ENCODE measurements at regions not wholly inside any gene's neighbourhood (a gene's known extent, or its start where the extent isn't known, plus 50 kb on each side); places are given as distances from the start of the nearest gene placed in this dataset.

DNA sequence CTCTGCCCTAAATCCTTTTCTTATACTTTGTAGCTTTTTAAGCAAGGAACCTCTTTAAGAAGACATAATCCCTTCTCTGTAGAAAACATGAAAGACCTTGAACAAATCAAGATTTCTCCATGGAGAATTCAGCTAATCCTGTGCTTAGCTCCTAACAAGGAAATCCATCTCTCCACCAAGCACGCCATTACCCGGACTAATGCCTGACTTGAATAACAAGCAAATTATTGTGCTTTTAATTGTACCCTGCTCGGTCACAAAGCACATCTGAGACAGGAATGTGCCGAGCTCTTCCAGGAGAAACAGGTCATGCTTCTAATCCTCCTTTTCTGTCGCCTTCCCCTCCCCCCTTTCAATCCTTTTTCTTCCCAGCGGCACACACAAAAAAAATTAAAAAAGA is 141.3 kb downstream of the PSAT1 start:
- H3K27ac ChIP-seq: no peak overlapping the region
- DNase-seq: no peak
- intact Hi-C loops (cut with DNase I; ENCODE audit: low total_unique reads): no loop called here

GRCh38 chr9:78438780-78439179 is 141.9 kb downstream of the PSAT1 start:
- H3K27ac ChIP-seq: no peak overlapping the region
- H3K4me3 ChIP-seq: no peak overlapping the region
- no peak for DNase-seq
- H3K4me1 ChIP-seq: peaks cover 0 to 12% (median 4%) of the 10 kb centered on the region in 4 donors
- TF ChIP-seq, protein P1, sequence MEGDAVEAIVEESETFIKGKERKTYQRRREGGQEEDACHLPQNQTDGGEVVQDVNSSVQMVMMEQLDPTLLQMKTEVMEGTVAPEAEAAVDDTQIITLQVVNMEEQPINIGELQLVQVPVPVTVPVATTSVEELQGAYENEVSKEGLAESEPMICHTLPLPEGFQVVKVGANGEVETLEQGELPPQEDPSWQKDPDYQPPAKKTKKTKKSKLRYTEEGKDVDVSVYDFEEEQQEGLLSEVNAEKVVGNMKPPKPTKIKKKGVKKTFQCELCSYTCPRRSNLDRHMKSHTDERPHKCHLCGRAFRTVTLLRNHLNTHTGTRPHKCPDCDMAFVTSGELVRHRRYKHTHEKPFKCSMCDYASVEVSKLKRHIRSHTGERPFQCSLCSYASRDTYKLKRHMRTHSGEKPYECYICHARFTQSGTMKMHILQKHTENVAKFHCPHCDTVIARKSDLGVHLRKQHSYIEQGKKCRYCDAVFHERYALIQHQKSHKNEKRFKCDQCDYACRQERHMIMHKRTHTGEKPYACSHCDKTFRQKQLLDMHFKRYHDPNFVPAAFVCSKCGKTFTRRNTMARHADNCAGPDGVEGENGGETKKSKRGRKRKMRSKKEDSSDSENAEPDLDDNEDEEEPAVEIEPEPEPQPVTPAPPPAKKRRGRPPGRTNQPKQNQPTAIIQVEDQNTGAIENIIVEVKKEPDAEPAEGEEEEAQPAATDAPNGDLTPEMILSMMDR (IDR thresholded peaks at IDR 0.05): no peak
- no peaks in the 10 kb centered on the region for H3K36me3 ChIP-seq
- no peaks in the 10 kb centered on the region for H3K9me3 ChIP-seq
- peaks cover 0 to 8% of the 10 kb centered on the region in 2 donors for H3K27me3 ChIP-seq
- intact Hi-C loops (cut with DNase I; ENCODE audit: low total_unique reads): no loop called here

More for the DNA sequence above, 141.3 kb downstream of the PSAT1 start:
- H3K4me3 ChIP-seq: no peak overlapping the region
- peaks cover 0 to 8% of the 10 kb centered on the region in 2 donors for H3K27me3 ChIP-seq
- no peaks in the 10 kb centered on the region for H3K9me3 ChIP-seq
- H3K36me3 ChIP-seq: no peaks in the 10 kb centered on the region
- TF ChIP-seq, protein P1 (IDR thresholded peaks at IDR 0.05): no peak
- peaks cover 0 to 12% (median 4%) of the 10 kb centered on the region in 4 donors for H3K4me1 ChIP-seq

DNA sequence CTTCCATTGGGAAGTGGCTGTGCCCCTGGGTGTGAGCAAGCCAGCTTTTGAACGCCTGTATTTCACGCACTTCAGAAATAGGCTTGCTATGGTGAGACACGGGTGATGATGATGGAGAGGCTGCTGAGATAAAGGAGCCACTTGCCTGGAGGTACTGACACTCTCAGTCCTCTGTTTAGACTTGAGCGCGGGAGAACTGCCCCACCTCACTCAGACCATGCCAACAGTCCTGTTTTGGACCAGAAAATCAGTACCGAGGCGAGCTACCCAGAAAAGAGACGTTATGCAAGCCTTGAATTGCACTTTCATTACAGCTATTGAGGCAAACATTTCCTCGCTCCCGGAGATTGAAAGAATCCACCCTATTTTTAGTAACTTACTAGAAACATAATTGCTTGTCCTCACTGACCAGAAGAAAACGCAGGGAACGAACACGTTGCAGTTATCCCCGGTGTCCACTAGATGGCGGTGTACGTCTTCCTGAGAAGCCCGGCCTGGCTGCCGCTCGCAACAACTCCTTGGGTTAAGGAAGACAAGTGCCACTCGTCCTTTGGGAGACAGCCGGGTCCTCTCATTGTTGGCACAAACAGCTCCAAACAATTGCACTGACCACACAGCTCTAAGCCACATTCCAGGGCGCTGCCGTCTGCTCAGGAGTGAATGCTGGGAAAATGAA is 142.4 kb downstream of the PSAT1 start:
- TF ChIP-seq, protein P1 (IDR thresholded peaks at IDR 0.05): peak; percentile 79 to 92
- Histone ChIP-seq H3K4me3 (peak overlapping the region in 1 of 2 donors; percentile 25), H3K27ac (no peak overlapping the region), H3K36me3 (no peaks in the 10 kb centered on the region), H3K9me3 (no peaks in the 10 kb centered on the region), H3K27me3 (peaks cover 0 to 8% of the 10 kb centered on the region in 2 donors), H3K4me1 (peaks cover 0 to 12% (median 4%) of the 10 kb centered on the region in 4 donors)
- intact Hi-C loops (cut with DNase I; ENCODE audit: low total_unique reads): no loop called here
- DNase-seq: peak; percentile 77 to 86

DNA sequence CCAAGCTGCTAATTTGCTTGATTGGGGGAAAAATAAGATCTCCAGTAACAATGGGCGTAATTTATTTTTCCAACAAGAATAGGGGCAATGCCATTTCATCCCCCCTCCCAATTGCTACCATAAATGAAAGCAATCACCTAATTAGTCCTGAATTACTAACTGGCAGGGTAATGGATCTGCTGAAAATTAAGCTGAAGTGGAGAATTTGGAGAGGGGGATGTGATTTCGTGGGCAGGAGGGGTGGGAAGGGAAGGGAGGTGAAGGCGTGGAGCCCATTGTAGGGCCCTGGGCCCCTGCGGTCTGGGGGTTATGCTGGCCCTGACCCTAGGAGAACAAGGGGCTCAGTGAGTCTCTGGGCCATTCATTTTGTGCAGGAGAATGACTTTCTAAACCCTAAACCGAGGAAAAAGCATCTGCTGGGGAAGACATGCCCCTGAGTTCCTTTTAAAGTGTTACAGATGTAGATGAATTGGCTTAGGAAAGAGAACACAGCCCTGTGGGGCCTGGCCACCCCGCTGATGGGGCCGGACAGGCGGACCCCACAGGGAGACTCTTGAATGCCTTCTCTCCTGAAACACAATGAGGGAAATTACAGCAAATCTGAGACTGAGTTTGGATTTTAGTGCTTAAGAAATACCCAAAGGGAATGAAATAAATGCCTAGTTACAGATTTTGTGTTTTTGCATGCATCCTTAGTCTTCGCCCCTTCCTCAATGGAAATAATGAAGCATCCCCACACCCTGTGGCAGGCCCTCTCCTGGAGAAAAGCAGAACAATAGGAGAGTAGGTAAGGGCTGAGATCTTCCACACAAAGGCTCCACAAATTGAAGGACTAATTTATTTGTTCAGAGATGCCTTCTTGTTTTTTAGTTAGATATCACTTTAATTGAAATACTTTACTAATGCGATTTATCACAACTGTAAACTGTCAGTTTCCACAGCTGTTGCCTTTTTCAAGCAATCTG is 143.2 kb downstream of the PSAT1 start:
- TF ChIP-seq, protein P1 (IDR thresholded peaks at IDR 0.05): no peak
- H3K9me3 ChIP-seq: no peaks in the 10 kb centered on the region
- H3K36me3 ChIP-seq: no peaks in the 10 kb centered on the region
- H3K27ac ChIP-seq: no peak overlapping the region
- no peak for DNase-seq
- peaks cover 0 to 8% of the 10 kb centered on the region in 2 donors for H3K27me3 ChIP-seq
- H3K4me3 ChIP-seq: no peak overlapping the region
- peaks cover 0 to 12% (median 4%) of the 10 kb centered on the region in 4 donors for H3K4me1 ChIP-seq
- intact Hi-C loops (cut with DNase I; ENCODE audit: low total_unique reads): no loop called here

DNA sequence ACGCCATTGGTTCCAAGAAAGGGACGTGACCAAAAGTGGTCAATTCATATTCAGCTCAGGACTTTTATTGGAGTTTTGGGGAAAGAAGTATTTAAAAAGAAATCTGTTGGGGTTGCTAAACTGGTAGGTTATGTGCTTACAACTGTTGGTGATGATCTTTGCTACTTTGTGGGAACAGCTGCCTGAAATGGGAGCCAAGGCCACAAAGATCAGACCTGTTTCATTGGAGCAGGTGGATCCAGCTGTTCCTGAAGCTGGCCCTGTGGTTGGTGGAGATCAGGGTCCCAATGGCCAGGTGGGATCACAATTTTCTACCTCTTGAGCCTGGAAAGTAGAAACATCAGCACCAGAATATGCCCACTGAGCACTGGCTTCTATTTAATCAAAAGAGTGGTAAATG is 144.5 kb downstream of the PSAT1 start:
- no peak for DNase-seq
- Histone ChIP-seq H3K4me1 (peaks cover 0 to 12% (median 4%) of the 10 kb centered on the region in 4 donors), H3K36me3 (no peaks in the 10 kb centered on the region), H3K27ac (no peak overlapping the region), H3K9me3 (no peaks in the 10 kb centered on the region), H3K4me3 (no peak overlapping the region), H3K27me3 (peaks cover 0 to 8% of the 10 kb centered on the region in 2 donors)
- TF ChIP-seq, protein P1 (IDR thresholded peaks at IDR 0.05): no peak
- intact Hi-C loops (cut with DNase I; ENCODE audit: low total_unique reads): no loop called here
